ENCODE measurements at regions not wholly inside any gene's neighbourhood (a gene's known extent, or its start where the extent isn't known, plus 50 kb on each side); places are given as distances from the start of the nearest gene placed in this dataset.
"Not testable (repeated sequence)": the region's sequence is repeated elsewhere in the genome, so short reads cannot be mapped to it uniquely, and the experiment has no call there.

- not testable (repeated sequence) for TF ChIP-seq FOXK2 (IDR thresholded peaks at IDR 0.05); HDGF (IDR thresholded peaks at IDR 0.05; ENCODE audit: borderline replicate concordance); SUZ12 (IDR thresholded peaks at IDR 0.05); FOXM1 (IDR thresholded peaks at IDR 0.05; ENCODE audit: borderline replicate concordance); LEF1 (IDR thresholded peaks at IDR 0.05; ENCODE audit: borderline replicate concordance); ELF4 (IDR thresholded peaks at IDR 0.05); ZNF384 (IDR thresholded peaks at IDR 0.05); FOXA1 (IDR thresholded peaks at IDR 0.05); BHLHE40 (IDR thresholded peaks at IDR 0.05; ENCODE audit: borderline replicate concordance); CTBP1 (IDR thresholded peaks at IDR 0.05; ENCODE audit: borderline replicate concordance)
Measured at GRCh38 chr11:21753244-21753767, 439.6 kb upstream of the ANO5 start.

All from HEK293T (cell line).